Islet of Langerhans (tissue), 1 donor: ENCODE measurements at regions not wholly inside any gene's neighbourhood (a gene's known extent, or its start where the extent isn't known, plus 50 kb on each side); places are given as distances from the start of the nearest gene placed in this dataset.

Experiments
- FAIRE-seq: peaks from one replicate; lab custom pipeline; 2011; peaks lifted over from hg19 to GRCh38; lab: Jason Lieb, UNC

DNA sequence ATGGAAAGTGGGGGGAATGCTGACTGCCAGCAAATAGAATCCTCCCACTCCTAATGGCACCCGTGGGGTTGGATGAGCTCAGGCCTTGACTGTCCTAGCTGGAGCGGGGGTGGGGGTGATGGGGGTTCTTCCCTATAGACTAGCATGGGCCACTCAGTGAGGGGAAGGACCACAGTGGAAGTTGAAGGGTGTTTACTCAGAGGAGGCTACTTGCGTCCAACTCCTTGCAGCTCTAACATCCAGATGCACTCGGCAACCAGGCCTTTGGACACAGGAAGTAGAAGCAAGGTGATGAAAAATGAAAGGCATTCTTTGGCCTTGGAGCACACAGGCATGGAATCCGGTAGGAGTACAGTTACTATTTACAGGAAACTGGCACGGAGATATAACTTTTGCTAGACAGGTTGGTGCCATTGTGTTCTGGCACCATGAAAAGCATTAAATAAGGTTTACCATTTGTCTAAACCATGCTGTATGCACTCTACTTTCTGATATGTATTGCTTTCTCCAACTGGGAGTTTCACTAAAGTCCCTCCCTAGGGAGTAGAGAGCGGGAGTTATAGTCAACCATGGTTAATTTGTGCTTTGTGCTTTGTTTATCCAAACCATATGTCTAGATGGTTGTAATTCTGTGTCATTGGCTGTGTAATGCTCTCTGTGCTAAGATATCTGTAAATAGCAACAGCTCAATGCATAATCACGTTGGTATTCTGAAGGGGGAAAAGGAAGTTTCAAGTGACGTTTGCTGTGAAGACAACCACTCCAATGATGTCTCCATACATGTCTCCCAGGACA is 125.3 kb downstream of the TSHZ3 start:
- FAIRE-seq = no peak

GRCh38 chr19:31220540-31220939 is 128.7 kb downstream of the TSHZ3 start:
- no peak for FAIRE-seq

- FAIRE-seq = no peak
Measured at GRCh38 chr19:31214997-31215396, 134.2 kb downstream of the TSHZ3 start.

GRCh38 chr19:31214086-31214485 is 135.2 kb downstream of the TSHZ3 start:
- no peak for FAIRE-seq

DNA sequence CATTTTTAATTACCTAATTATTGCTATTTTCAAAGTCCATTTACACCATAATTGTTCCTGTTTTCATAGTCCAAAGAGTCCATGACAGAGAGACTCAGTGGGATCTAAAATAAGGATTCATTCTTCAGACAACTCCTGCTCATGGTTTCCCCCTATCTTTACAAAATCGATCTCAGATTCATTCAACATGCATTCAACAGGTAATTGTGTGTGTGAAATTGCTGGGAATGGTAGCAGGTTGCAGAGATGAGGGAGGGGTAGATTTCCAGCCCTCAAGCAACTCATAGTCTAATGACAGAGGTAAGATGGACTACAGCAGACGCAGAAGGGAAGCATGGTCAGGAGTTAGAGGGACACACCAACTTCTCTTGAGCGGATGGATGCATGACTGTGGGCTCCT is 138.1 kb downstream of the TSHZ3 start:
- no peak for FAIRE-seq

- FAIRE-seq = no peak
Measured at GRCh38 chr19:31205887-31206518, 143.2 kb downstream of the TSHZ3 start.

- no peak for FAIRE-seq
Measured at GRCh38 chr19:31204115-31204514, 145.1 kb downstream of the TSHZ3 start.

DNA sequence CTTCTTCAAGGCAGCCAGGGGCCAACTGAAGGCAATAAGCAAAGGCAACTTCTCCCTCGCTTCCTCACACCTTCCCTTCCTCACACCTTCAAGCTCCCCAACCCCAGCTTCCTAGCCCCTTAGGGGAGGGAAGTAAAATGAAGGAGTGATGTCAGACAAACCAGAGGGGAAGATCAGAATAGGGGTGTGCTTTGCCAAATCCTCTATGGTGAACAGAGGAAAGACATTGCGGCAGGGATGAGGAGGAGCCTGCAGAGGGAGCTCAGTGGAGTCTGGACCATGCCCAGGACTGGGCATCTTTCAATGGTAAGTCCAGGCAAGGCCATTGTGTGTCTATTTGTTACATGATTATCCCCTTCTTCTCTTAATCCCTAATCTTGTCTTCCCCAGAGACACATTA is 164.0 kb downstream of the TSHZ3 start:
- FAIRE-seq = no peak

- no peak for FAIRE-seq
Measured at GRCh38 chr19:31181535-31181934, 167.7 kb downstream of the TSHZ3 start.

GRCh38 chr19:31180907-31181306 is 168.3 kb downstream of the TSHZ3 start:
- FAIRE-seq = no peak

DNA sequence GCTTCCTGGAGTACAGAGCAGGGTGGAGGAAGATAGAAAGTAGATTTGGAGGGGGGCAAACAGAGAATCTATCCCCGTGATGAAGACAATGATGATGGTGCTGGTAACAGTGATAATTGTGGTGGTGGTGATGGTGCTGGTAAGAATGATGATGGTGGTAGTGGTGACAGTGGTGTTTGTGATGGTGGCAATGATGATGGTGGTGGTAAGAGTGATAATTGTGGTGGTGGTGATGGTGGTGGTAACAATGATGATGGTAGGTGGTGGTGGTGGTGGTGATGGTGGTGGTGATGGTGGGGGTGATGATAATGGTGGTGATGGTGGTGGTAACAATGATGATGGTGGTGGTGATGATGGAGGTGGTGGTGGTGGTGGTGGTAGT is 169.8 kb downstream of the TSHZ3 start:
- FAIRE-seq = no peak

- FAIRE-seq = no peak
Measured at GRCh38 chr19:31178833-31179470, 170.3 kb downstream of the TSHZ3 start.

GRCh38 chr19:31177246-31177645 is 172.0 kb downstream of the TSHZ3 start:
- no peak for FAIRE-seq

DNA sequence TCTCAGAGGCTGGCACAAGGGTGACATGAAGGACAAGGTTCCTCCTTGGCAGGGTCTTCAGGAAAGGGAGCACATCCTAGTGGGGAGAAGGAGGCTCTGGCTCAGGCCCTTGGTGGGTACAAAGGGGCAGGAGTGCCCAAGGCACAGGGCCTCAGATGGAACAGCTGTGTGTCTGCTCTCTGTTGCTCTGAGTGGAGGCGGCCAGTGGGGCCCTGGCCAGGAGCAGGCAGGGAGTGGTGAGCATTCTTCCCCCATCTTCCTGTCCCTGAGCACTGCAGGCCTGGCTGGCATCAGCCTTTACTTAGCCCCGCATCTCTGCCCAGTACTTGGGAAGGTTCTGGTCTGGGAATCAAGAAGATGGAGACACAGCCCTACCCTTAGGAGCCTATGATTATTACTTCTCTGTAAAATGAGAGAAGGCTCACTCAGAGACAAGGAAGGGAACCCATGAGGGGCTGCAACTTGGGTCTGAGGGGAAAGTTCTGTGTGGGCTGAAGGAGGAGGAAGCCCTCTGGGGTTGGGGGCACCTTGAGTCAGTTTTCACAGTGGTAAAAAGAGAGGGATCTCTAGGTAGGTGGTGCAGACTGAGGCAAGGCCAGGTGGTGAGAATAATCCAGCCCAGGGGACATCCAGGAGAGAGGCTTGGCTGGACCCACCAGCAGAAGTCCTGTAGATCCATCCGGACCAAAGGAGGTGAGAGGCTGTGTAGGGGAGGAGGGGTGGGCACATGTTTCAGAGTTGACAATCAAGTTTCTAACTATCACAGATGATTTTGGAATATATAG is 173.5 kb downstream of the TSHZ3 start:
- FAIRE-seq = no peak

DNA sequence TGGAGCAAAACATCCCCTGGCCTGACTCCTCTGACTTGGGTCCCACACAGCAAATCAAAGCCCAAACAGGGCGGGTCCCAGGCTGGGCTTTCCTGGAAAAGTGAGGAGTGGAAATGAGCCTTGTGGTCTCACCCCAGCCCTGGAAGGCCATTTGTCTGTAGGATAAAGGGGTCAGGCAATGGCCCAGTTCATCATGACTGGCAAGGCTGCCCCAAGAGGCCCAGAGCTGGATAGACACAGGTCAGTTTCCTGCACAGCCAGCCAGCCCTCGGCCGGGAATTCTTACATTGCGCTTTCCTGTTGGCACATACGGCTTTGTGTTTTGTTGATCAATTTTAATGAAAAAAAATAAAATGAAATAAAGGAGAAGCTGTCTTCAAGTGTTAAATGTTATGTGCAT is 174.3 kb downstream of the TSHZ3 start:
- no peak for FAIRE-seq

DNA sequence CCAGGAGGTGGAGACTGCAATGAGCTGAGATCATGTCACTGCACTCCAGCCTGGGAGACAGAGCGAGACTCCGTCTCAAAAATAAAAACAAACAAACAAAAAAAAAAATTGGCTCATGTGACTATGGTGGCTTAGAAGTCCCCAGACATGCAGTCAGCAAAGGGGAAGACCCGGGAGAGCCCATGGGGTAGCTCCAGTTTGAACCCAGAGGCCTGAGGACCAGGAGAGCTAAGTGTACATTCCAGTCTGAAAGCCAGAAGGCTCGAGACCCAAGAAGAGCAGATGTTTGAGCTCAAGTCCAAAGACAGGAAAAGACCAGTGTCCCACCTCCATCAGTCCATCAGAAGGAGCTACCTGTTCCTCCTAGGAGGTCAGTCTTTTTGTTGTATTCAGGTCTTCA is 175.2 kb downstream of the TSHZ3 start:
- FAIRE-seq = no peak

DNA sequence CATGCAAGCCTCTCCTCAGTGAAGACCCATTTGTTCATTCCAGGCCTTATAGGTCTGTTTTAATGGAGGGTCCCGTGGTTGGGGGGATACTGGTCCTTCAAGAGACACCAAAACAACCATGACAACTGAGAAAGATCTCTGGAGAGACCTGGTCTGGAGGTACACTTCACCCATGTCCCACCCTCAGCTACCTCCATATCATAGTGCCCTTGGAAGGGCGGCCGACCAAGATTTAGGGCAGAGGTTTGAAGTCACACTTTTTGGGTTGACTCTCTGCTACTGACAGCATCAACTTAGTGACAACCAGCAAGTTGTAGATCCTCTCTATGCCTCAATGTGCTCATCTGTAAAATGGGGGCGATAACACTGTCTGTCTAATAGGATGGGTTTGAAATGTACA is 177.3 kb downstream of the TSHZ3 start:
- FAIRE-seq = no peak

DNA sequence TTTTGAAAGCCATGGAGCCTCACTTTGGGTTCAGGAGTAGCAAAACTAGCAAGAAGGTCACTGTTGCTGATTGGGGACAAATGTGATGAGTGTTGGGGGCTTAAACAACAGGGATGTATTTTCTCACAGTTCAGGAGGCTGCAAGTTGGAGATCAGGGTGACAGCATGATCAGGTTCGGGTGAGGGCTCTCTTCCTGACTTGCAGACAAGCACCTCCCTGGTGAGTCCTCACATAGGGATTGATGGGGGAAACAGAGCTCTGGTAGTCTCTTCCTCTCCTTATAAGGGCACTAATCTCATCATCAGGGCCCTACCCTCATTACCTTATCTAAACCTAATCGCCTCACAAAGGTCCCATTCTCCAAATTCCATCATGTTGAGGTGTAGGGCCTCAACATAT is 179.2 kb downstream of the TSHZ3 start:
- FAIRE-seq = no peak

DNA sequence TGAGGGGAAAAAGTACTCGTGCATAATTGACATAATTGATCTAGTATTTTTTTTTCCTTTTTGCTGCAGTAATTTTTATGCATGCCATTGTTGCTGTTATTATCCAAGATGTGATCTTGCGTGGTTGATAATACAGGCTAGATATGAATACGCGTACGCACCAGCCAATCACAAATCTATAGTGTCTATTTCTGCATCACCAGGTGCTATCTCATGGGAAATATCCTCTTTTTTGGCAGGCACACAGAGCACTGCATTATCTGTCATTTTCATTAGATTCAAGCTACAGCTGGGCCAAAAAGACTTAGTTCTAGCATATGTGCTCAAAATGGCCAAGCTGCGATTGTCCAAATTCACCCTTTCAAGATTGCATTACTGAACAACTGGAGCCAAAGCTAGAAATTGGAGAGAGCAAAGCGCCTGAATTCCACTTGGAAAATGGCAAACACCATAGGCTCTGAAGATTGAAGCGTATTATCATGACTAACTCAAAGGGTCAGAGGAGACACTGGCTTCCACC is 181.1 kb downstream of the TSHZ3 start:
- FAIRE-seq = no peak

DNA sequence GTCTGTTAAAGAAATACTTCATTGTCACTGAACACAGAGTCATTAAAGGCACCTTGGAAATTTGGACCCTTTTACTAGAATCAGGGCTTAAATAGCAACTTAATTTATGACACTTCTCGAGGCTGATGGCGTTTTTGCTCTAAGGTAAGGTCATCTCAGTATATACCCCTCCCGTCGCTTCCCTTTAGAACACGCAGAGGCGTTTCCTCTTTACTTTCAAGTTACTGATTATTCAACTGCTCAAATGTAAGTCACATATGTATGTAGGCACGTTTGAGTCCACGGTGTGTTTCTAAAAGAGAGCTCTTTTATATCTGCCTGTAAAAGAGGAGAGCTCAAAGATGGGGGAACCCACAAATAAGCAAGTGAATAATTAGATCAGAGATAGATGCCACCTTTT is 181.5 kb downstream of the TSHZ3 start:
- FAIRE-seq = no peak

DNA sequence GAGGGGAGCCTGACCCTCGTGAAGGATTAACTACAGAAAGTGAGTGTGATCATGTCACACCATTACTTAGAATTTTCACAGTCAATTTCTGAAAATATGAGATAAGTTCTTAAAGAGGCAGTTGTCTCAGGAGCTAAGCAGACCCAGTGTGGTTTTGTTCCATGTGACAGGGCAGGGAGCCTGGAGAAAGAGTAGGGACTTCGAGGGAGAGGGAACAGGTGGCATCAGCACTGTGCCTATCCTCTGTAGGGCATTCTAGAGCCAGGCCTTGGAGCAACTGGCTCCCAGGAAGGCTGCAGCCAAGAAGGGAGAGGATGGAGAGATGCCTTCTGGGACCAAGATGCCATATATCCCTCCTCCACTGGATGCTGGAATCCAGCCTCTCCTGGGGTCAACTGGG is 183.0 kb downstream of the TSHZ3 start:
- no peak for FAIRE-seq

DNA sequence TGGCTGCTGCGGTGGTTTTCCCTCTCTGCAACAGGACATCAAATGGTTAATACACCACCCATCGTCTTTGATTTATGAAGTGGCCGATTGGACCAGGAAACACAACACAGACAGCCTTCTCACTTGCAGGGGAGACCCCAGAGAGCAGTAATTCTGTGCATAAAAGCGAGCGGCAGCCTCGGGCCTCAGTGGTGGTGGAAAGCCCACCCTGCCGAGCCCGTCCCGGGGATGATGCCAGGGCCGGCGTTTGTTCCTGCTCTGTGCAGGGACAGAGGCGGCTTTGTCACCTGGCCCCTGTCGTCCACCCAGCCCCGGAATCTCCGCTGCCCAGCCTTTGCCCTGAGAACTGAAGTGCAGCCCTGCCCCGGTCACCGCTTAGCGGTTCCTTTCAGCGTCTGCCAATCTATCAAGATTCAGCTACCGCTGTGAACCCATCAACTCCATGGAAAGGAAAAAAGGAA is 184.4 kb downstream of the TSHZ3 start:
- FAIRE-seq = no peak
